ENCODE measurements at regions not wholly inside any gene's neighbourhood (a gene's known extent, or its start where the extent isn't known, plus 50 kb on each side); places are given as distances from the start of the nearest gene placed in this dataset.

DNA sequence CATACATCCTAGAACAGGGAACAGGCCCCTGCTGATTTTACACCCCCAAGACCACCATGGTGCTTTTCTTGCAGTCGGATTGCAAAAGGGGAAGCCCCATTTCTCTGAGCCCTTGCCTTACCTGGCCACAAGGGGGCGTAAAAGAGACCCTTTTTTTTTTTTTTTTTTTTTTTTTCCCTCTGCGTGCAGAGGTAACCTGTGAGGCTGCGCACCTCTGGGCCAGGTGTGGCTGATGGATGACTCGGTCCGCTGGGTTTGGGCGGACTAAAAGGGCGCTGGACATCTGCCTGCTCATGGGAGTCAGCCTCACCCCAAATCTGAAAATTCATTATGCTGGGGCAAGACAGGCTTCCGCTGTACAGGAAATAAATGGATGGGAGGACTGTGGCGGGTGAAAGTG, 281.0 kb downstream of the CBLN1 start:
- H3K27me3 ChIP-seq (ENCODE audit: control insufficient read depth in 1 of 2, insufficient read depth in 2 of 2, low read length in 1 of 2) = no peaks in the 10 kb centered on the region
- ATAC-seq (ENCODE audit: low FRiP score) = no peak
- intact Hi-C loops (cut with DNase I) = no loop called here

DNA sequence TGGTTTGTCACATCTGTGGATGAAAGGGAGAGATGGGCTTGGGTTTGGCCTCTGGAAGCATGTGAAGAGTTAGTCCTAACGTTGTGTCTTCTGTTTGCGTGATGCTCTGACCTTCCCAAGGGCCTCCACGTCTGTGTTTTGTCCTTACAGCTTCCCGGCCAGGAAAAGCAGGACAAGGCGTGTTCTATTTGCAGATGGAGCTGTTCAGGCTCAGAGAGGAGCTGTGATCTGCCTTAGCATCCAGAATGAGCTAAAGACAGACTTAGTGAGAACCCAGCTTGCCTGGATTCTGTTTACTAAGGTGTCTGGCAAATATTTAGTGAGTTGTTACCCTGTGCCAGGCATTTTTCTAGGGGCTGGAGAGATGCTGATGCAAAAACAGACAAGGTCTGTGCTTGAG, 282.1 kb downstream of the CBLN1 start:
- ATAC-seq (ENCODE audit: low FRiP score) (no peak), DNase-seq (no peak)
- Histone ChIP-seq H3K27ac (ENCODE audit: low read depth in 1 of 2, low read length in 2 of 2) (no peak overlapping the region), H3K36me3 (ENCODE audit: control insufficient read depth in 1 of 2, insufficient read depth in 2 of 2, low read length in 1 of 2) (no peaks in the 10 kb centered on the region), H3K4me3 (ENCODE audit: low read length in 2 of 2) (no peak overlapping the region), H3K4me1 (ENCODE audit: control insufficient read depth in 1 of 2, insufficient read depth in 2 of 2, low read length in 2 of 2) (no peaks in the 10 kb centered on the region), H3K27me3 (ENCODE audit: control insufficient read depth in 1 of 2, insufficient read depth in 2 of 2, low read length in 1 of 2) (no peaks in the 10 kb centered on the region), H3K9me3 (ENCODE audit: control insufficient read depth, low read length) (no peaks in the 10 kb centered on the region)
- WGBS, 2 donors = 9 to 21% methylated on average over 5 of the region's 5 CpGs
- intact Hi-C loops (cut with DNase I) = no loop called here

More for the DNA sequence above, 281.0 kb downstream of the CBLN1 start:
- WGBS, 2 donors = 18 to 24% methylated on average over 10 of the region's 10 CpGs
- DNase-seq = no peak
- Histone ChIP-seq H3K27ac (ENCODE audit: low read depth in 1 of 2, low read length in 2 of 2) (no peak overlapping the region), H3K36me3 (ENCODE audit: control insufficient read depth in 1 of 2, insufficient read depth in 2 of 2, low read length in 1 of 2) (no peaks in the 10 kb centered on the region), H3K9me3 (ENCODE audit: control insufficient read depth, low read length) (peaks cover 3% of the 10 kb centered on the region), H3K4me3 (ENCODE audit: low read length in 2 of 2) (no peak overlapping the region), H3K4me1 (ENCODE audit: control insufficient read depth in 1 of 2, insufficient read depth in 2 of 2, low read length in 2 of 2) (no peaks in the 10 kb centered on the region)

DNA sequence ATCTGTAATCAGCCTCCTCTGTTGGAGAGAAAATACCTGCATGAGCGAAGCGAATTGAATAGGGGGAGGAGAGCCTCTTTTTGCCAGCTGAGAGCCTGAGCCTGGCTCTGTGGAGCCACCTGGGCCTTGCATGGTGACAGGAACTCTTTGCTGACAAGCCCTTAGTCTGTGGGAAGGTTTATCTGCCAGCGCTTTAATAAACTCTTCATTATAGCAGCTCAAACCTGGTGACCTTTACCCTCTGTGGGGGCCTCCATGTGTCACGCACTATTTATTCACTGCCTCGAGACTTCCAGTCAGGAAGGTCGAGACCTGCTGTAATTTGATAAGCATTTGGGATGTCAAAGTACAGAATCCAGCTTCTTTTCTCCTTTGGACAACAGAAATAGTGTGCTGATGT, 282.6 kb downstream of the CBLN1 start:
- 28 to 50% methylated on average over 6 of the region's 6 CpGs for whole genome bisulfite sequencing, 2 donors
- no peaks in the 10 kb centered on the region for H3K4me1 ChIP-seq (ENCODE audit: control insufficient read depth in 1 of 2, insufficient read depth in 2 of 2, low read length in 2 of 2)
- no peaks in the 10 kb centered on the region for H3K36me3 ChIP-seq (ENCODE audit: control insufficient read depth in 1 of 2, insufficient read depth in 2 of 2, low read length in 1 of 2)
- DNase-seq (no peak), ATAC-seq (ENCODE audit: low FRiP score) (no peak)
- no peak overlapping the region for H3K27ac ChIP-seq (ENCODE audit: low read depth in 1 of 2, low read length in 2 of 2)
- H3K4me3 ChIP-seq (ENCODE audit: low read length in 2 of 2) = no peak overlapping the region
- H3K27me3 ChIP-seq (ENCODE audit: control insufficient read depth in 1 of 2, insufficient read depth in 2 of 2, low read length in 1 of 2) = no peaks in the 10 kb centered on the region
- intact Hi-C loops (cut with DNase I) = no loop called here
- H3K9me3 ChIP-seq (ENCODE audit: control insufficient read depth, low read length) = no peaks in the 10 kb centered on the region

DNA sequence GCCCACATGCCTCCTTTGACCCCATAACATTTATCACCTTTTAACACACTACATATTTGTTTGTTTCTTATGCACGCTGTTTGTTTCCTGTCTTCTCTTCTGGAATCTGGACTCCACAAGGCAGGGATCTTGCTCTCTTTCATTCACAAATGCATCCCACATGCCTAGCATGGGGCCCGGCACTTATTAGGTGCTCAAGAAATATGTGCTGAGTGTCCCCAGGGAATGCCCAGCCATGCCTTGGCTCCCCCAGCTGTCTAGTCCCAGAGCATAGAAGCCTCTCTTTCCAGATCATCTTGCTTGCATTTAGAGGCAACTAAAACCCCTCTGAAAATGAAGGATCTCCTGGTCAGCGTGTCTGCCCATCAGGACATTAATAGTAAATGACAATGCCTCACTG, 283.7 kb downstream of the CBLN1 start:
- H3K27ac ChIP-seq (ENCODE audit: low read depth in 1 of 2, low read length in 2 of 2) = no peak overlapping the region
- no peaks in the 10 kb centered on the region for H3K9me3 ChIP-seq (ENCODE audit: control insufficient read depth, low read length)
- no peaks in the 10 kb centered on the region for H3K4me1 ChIP-seq (ENCODE audit: control insufficient read depth in 1 of 2, insufficient read depth in 2 of 2, low read length in 2 of 2)
- intact Hi-C loops (cut with DNase I) = no loop called here
- H3K36me3 ChIP-seq (ENCODE audit: control insufficient read depth in 1 of 2, insufficient read depth in 2 of 2, low read length in 1 of 2) = no peaks in the 10 kb centered on the region
- DNase-seq (no peak), ATAC-seq (ENCODE audit: low FRiP score) (no peak)
- no peak overlapping the region for H3K4me3 ChIP-seq (ENCODE audit: low read length in 2 of 2)
- no peaks in the 10 kb centered on the region for H3K27me3 ChIP-seq (ENCODE audit: control insufficient read depth in 1 of 2, insufficient read depth in 2 of 2, low read length in 1 of 2)
- 57 to 66% methylated on average over 3 of the region's 3 CpGs for WGBS, 2 donors

DNA sequence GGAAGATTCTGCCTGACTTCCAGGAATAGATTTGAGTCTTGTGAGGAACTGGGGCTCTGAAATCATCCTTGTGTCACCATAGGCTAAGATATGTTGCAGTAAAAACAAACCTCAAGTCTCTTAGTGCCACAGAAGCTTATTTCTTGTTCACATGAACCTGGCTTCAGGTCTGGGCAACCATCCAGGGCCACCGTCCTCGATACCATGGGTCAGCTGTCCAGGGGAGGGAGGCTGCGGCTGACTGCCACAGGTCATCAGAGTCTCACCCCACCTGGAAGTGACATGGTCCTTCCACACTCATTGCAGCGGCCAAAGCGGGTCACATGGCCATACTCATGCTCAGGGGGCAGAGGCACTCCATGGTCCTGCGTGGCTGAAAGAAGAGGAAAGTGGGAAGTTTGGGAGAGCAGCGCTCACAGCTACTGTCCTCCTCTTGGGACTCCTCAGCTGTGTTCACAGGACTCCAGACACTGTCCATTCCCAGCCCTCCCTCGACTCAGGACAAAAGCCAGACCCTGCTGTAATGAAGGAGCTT, 284.5 kb downstream of the CBLN1 start:
- Histone ChIP-seq H3K4me3 (ENCODE audit: low read length in 2 of 2) (no peak overlapping the region), H3K27ac (ENCODE audit: low read depth in 1 of 2, low read length in 2 of 2) (no peak overlapping the region), H3K27me3 (ENCODE audit: control insufficient read depth in 1 of 2, insufficient read depth in 2 of 2, low read length in 1 of 2) (no peaks in the 10 kb centered on the region), H3K36me3 (ENCODE audit: control insufficient read depth in 1 of 2, insufficient read depth in 2 of 2, low read length in 1 of 2) (no peaks in the 10 kb centered on the region), H3K9me3 (ENCODE audit: control insufficient read depth, low read length) (no peaks in the 10 kb centered on the region), H3K4me1 (ENCODE audit: control insufficient read depth in 1 of 2, insufficient read depth in 2 of 2, low read length in 2 of 2) (no peaks in the 10 kb centered on the region)
- 66 to 69% methylated on average over 8 of the region's 8 CpGs for WGBS, 2 donors
- DNase-seq (no peak), ATAC-seq (ENCODE audit: low FRiP score) (no peak)
- intact Hi-C loops (cut with DNase I) = no loop called here

DNA sequence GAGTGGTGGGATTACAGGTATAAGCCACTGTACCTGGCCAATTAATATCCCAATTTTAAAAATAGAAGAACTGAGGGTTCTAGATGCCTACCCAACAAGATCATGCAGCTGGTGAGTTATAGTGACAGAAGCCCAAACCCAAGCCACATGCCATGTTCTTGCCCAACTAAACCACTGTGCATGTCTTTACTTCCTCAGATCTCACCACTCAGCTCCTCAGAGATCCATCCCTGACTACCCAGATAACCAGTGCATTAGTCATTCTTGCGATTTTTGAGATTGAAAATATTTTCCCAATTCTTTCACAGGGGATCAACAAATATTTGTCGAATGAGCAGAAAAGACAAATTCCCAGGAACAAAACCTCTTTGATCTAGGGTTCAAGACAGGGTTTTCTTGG, 303.1 kb downstream of the CBLN1 start:
- 85 to 89% methylated on average over 2 of the region's 2 CpGs for WGBS, 2 donors
- Histone ChIP-seq H3K9me3 (ENCODE audit: control insufficient read depth, low read length) (peaks cover 1% of the 10 kb centered on the region), H3K27ac (ENCODE audit: low read depth in 1 of 2, low read length in 2 of 2) (no peak overlapping the region), H3K4me1 (ENCODE audit: control insufficient read depth in 1 of 2, insufficient read depth in 2 of 2, low read length in 2 of 2) (no peaks in the 10 kb centered on the region), H3K4me3 (ENCODE audit: low read length in 2 of 2) (no peak overlapping the region), H3K27me3 (ENCODE audit: control insufficient read depth in 1 of 2, insufficient read depth in 2 of 2, low read length in 1 of 2) (peaks cover 0 to 3% of the 10 kb centered on the region in 2 donors), H3K36me3 (ENCODE audit: control insufficient read depth in 1 of 2, insufficient read depth in 2 of 2, low read length in 1 of 2) (no peaks in the 10 kb centered on the region)
- intact Hi-C loops (cut with DNase I) = no loop called here
- DNase-seq (no peak), ATAC-seq (ENCODE audit: low FRiP score) (no peak)

DNA sequence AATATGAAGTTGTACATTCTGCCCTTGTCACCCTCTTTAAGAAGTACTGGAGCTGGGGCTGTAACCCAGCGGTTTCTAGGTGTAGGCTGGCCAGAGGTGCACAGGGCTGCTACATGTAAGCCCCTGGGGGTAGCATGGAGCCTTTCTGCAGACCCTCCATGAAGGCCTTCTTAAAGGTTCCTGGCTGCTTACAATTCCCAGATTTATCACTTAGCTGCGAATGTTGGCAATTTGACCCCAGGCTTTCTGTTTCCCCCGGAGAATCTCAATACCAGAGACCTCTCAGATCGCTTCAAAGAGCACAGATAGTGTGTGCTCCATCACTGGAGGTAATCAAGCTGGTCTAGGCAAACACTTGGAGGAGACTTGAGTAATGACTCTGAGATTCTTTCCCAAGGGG, 309.4 kb downstream of the CBLN1 start:
- WGBS, 2 donors = 64 to 72% methylated on average over 4 of the region's 4 CpGs
- Histone ChIP-seq H3K4me3 (ENCODE audit: low read length in 2 of 2) (no peak overlapping the region), H3K36me3 (ENCODE audit: control insufficient read depth in 1 of 2, insufficient read depth in 2 of 2, low read length in 1 of 2) (no peaks in the 10 kb centered on the region), H3K27me3 (ENCODE audit: control insufficient read depth in 1 of 2, insufficient read depth in 2 of 2, low read length in 1 of 2) (no peaks in the 10 kb centered on the region), H3K27ac (ENCODE audit: low read depth in 1 of 2, low read length in 2 of 2) (no peak overlapping the region), H3K4me1 (ENCODE audit: control insufficient read depth in 1 of 2, insufficient read depth in 2 of 2, low read length in 2 of 2) (no peaks in the 10 kb centered on the region), H3K9me3 (ENCODE audit: control insufficient read depth, low read length) (no peaks in the 10 kb centered on the region)
- intact Hi-C loops (cut with DNase I) = no loop called here
- ATAC-seq (ENCODE audit: low FRiP score) = no peak
- DNase-seq = no peak

DNA sequence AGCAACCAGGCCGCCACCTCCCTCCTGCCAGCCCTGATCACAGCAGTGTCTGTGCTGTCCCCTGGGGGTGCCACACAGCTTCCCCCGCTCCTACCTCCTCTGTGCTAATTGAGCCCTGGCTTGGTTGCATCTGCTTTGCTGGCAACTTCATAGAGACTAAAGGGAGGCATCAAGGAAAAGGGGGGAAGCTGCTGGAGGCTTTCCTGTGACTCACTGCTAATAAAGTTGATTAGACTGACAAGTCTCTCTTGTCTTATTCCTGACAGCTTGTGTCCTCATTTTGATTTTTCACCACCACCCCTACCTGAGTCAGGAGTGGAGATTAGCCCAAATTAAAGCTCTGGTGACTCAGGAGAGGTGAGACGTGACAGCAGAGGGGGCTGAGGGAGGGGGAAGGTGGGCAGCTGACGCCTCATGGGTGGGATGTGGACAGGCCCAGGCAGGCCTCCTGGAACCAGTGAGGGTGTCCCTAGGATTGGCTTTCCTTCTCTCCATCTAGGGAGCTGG, 310.0 kb downstream of the CBLN1 start:
- no peaks in the 10 kb centered on the region for H3K36me3 ChIP-seq (ENCODE audit: control insufficient read depth in 1 of 2, insufficient read depth in 2 of 2, low read length in 1 of 2)
- intact Hi-C loops (cut with DNase I) = no loop called here
- 59 to 66% methylated on average over 4 of the region's 4 CpGs for WGBS, 2 donors
- H3K27ac ChIP-seq (ENCODE audit: low read depth in 1 of 2, low read length in 2 of 2) = no peak overlapping the region
- no peaks in the 10 kb centered on the region for H3K4me1 ChIP-seq (ENCODE audit: control insufficient read depth in 1 of 2, insufficient read depth in 2 of 2, low read length in 2 of 2)
- H3K4me3 ChIP-seq (ENCODE audit: low read length in 2 of 2) = no peak overlapping the region
- no peaks in the 10 kb centered on the region for H3K9me3 ChIP-seq (ENCODE audit: control insufficient read depth, low read length)
- ATAC-seq (ENCODE audit: low FRiP score) = no peak
- DNase-seq = no peak
- H3K27me3 ChIP-seq (ENCODE audit: control insufficient read depth in 1 of 2, insufficient read depth in 2 of 2, low read length in 1 of 2) = no peaks in the 10 kb centered on the region

DNA sequence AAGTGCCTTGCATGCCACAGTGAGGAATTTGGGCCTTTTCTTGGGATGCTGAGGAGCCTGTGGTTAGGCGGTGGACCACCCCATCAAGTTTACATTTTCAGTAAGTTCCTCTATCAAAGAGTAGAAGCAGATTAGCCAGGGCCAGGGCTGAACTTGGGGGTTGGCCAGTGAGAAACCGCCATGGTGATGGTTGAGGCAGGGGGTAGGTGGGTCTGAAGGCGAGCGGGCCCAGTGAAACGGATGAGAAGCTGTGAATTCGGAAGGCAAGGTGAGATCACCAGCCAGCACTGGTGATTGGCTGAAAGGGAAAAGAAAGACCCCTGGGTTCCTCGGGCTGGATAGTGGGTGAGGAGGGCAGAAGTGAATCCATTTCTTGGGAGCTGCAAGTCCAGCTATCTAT, 311.4 kb downstream of the CBLN1 start:
- WGBS, 2 donors = 85 to 86% methylated on average over 7 of the region's 7 CpGs
- Histone ChIP-seq H3K9me3 (ENCODE audit: control insufficient read depth, low read length) (no peaks in the 10 kb centered on the region), H3K36me3 (ENCODE audit: control insufficient read depth in 1 of 2, insufficient read depth in 2 of 2, low read length in 1 of 2) (no peaks in the 10 kb centered on the region), H3K4me1 (ENCODE audit: control insufficient read depth in 1 of 2, insufficient read depth in 2 of 2, low read length in 2 of 2) (no peaks in the 10 kb centered on the region), H3K27ac (ENCODE audit: low read depth in 1 of 2, low read length in 2 of 2) (no peak overlapping the region), H3K4me3 (ENCODE audit: low read length in 2 of 2) (no peak overlapping the region), H3K27me3 (ENCODE audit: control insufficient read depth in 1 of 2, insufficient read depth in 2 of 2, low read length in 1 of 2) (no peaks in the 10 kb centered on the region)
- no peak for ATAC-seq (ENCODE audit: low FRiP score)
- no peak for DNase-seq
- intact Hi-C loops (cut with DNase I) = no loop called here

Data from aorta (tissue), 5 donors.